HS-27A (cell line): ENCODE measurements at regions not wholly inside any gene's neighbourhood (a gene's known extent, or its start where the extent isn't known, plus 50 kb on each side); places are given as distances from the start of the nearest gene placed in this dataset.
"Not testable (repeated sequence)": the region's sequence is repeated elsewhere in the genome, so short reads cannot be mapped to it uniquely, and the experiment has no call there.

ENCODE experiments used
- DNase-seq: peaks from one replicate; pipeline ENCODE4 v3.0.0-alpha.2; 2012; ENCODE audit warnings: low read depth, missing footprints

- no peak for DNase-seq
These were observed 707.6 kb upstream of the FAM98A start for GRCh38 chr2:34306745-34307144.

GRCh38 chr2:34305587-34305986 lies 706.5 kb upstream of the FAM98A start:
- no peak for DNase-seq

DNA sequence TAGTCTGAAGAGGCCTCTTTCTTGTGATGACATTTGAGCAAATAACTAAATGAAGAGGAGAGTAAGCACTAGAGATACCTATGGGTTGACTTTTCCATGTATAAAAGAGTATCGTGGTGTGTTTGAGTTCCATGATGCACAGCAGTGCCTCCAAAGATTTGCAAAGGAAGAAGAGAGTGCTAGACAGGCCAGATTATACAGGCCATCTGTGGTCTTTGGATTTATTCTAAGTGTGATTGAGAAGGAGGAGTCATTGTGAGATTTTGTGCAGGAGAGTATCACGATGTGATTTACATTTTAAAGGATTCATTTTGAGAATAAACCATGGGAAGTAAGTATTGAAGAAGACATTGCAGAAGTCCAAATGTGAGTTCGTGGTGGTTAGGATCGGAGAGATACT lies 695.9 kb upstream of the FAM98A start:
- DNase-seq: no peak

- no peak for DNase-seq
These were observed 692.0 kb upstream of the FAM98A start for GRCh38 chr2:34291076-34291475.

GRCh38 chr2:34288016-34288415 lies 688.9 kb upstream of the FAM98A start:
- no peak for DNase-seq

GRCh38 chr2:34280606-34281005 lies 681.5 kb upstream of the FAM98A start:
- DNase-seq: no peak

GRCh38 chr2:34266908-34267697 lies 668.0 kb upstream of the FAM98A start:
- DNase-seq: no peak

DNA sequence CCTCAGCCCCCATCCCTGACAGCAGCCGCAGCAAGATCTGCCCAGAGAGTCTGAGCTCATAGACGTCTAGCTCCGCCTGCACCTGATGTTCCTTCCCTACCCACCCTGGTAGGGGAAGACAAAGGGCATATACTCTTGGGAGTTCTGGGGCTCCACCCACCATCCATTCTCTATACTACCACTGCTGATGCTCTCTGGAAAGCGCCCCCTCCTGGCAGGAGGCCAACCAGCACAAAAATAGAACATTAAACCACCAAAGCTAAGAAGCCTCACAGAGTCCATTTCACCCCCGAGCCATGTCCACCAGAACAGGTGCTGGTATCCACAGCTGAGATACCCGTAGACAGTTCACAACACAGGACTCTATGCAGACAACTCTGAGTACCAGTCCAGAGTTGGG lies 662.6 kb upstream of the FAM98A start:
- DNase-seq: no peak

DNA sequence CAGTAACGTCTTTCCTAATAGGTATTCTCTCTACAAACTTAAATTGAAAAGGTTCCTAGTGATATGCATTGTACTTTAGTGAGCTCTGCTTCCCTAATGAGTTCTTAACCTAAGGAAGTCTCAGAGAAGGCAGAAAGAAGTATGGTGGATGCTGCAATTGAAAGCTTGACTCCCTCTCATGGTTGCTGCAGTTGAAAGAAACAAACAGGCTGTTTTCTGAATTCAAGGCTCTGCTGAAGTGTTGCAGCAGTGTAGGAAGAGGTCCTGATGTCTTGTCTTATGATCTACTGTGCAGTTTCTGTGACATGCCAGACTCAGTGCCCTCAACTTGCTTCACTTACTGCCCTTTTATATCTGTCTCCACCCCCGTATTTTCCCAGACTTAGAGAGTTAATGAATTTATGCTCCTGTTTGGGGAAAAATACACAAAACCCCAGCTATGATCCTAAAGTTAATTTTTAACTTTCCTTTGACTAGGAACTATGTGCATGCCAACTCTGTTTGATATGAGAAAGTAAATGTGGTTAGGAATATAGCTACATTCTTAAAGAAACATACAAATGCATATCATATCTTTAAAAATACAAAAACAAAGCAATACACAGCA lies 655.3 kb upstream of the FAM98A start:
- DNase-seq: no peak

DNA sequence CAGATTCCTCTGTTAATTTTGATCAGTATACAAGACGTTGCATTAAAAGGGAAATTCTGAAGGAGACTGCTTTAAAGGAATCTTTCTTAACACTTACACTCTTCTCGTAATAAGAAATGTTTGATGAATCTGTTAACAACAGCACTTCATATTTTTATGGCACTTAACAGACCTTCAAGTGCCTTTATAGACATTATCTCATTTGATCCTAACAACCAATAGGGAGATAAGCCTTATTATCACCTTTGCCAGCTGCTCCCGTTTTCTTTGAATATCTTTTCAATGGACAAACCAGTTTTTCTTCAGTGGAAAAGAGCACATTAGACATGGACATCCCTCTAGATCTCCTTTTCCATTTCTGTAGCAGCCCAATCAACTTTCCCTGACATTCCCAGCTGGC lies 653.0 kb upstream of the FAM98A start:
- no peak for DNase-seq

GRCh38 chr2:34251578-34251977 lies 652.5 kb upstream of the FAM98A start:
- DNase-seq: no peak

- DNase-seq: no peak
These were observed 645.1 kb upstream of the FAM98A start for GRCh38 chr2:34244195-34244594.

- DNase-seq: no peak
These were observed 643.6 kb upstream of the FAM98A start for GRCh38 chr2:34242763-34243123.

DNA sequence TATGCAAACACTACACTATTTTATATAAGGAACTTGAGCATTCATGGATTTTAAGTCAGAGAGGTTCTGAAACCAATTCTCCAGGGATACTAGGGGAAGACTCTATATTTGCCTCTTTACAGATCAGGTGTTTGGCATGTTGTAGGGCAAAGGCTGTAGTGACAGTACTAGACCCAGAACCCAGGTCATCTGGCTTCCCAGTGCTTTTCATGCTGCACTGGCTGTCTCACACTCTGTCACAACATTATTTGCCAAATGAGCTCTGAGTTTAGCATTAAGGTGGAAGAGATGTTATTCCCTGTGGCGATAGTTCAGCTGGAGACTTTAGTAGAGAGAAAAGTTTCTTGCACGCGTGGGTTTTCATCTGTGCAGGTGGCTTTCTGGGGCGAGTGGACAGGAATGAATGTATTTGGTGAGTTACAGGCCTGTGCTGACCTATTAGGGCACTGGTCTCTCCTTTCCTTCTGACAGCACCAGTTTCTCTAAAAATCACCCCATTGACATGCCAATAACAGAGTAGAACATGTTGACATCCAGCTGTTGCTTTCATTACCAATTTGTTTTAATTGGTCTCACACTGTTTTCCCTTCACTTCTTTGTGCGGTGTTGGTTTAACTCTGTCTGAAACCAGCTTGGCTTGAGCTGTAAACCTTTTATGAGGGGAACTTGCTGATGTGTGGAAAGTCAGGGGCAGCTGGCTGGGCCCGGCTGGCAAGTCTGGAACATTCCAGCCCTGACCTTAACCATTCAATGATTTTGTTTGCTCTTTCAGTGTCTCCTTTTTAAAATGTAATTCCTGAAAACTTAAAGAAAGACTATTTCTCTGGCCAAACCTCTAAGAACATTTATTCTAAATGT lies 643.0 kb upstream of the FAM98A start:
- no peak for DNase-seq

- DNase-seq: no peak
These were observed 640.4 kb upstream of the FAM98A start for GRCh38 chr2:34239511-34239910.

- DNase-seq: no peak
These were observed 635.7 kb upstream of the FAM98A start for GRCh38 chr2:34234823-34235222.

GRCh38 chr2:34229998-34230397 lies 630.9 kb upstream of the FAM98A start:
- DNase-seq: no peak

DNA sequence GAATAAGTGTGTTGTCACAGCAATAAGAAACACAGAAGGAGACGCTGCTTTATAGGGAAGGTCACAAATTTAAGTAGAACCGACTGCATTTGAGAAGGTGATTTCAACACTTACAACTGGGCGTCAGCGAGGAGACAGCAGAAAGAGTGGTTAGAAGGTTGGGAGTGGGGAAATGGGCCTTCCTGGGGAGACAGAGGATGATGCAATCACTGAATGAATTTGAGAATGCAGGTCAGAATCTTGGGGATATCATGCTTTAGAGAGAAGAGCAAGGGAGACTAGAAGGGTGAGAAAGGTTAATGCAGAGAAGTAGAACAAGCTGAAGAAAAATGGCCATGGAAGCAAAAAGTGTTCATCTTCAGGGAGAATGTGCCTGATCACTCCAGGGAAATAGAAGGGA lies 616.1 kb upstream of the FAM98A start:
- DNase-seq: no peak

GRCh38 chr2:34210382-34210781 lies 611.3 kb upstream of the FAM98A start:
- not testable (repeated sequence) for DNase-seq

DNA sequence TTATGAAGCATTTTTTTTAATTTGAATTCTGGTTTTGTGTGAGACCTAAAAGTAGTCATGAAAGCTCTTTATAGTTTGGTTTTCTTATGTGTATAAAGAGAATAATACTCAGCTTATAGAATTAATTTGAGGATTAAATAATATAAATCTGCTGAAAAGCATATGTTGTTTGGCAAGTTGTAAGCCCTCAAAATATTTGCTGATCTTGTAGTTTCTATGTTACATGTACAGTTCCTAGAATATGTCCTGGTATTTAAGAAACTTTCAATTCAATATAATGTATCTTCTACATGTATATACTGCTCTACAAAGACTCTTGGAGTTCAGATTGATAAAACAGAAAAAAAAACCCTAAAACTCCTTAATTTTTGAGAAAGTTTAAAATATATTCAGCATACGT lies 605.5 kb upstream of the FAM98A start:
- DNase-seq: no peak

DNA sequence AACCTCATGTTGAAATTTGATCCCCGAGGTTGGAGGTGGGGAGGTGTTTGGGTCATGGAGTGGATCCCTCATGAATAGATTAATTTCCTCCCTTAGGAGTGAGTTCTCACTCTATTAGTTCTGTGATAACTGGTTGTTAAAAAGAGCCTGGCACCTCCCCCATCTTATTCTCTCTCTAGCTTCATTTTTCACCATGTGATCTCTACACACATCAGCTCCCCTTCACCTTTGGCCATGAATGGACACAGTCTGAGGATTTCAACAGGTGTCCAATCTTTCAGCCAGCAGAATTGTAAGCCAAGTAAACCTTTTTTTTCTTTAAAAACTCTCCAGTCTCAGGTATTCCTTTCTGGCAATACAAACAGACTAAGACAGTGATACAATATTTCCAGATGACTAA lies 602.0 kb upstream of the FAM98A start:
- DNase-seq: no peak

- no peak for DNase-seq
These were observed 600.9 kb upstream of the FAM98A start for GRCh38 chr2:34199971-34200370.

- DNase-seq: no peak
These were observed 594.1 kb upstream of the FAM98A start for GRCh38 chr2:34193164-34193563.
